Amygdala (tissue), 56 donors: ENCODE measurements at regions not wholly inside any gene's neighbourhood (a gene's known extent, or its start where the extent isn't known, plus 50 kb on each side); places are given as distances from the start of the nearest gene placed in this dataset.
"Not testable (repeated sequence)": the region's sequence is repeated elsewhere in the genome, so short reads cannot be mapped to it uniquely, and the experiment has no call there.

ENCODE experiments used
- DNase-seq, 56 donors: peaks; one replicate each; lab custom pipeline; 2025; lab: John Stamatoyannopoulos, UW

- peak in 48 of 56 donors; percentile 2 to 87 (median 34) for DNase-seq
Measured at GRCh38 chr11:128172046-128172878, 415.1 kb downstream of the ETS1 start.

GRCh38 chr11:128171506-128171905, 415.9 kb downstream of the ETS1 start:
- DNase-seq = no peak

GRCh38 chr11:128165572-128165971, 421.8 kb downstream of the ETS1 start:
- no peak for DNase-seq

- no peak for DNase-seq
Measured at GRCh38 chr11:128164080-128164741, 423.1 kb downstream of the ETS1 start.

- no peak for DNase-seq
Measured at GRCh38 chr11:128161994-128162393, 425.4 kb downstream of the ETS1 start.

- no peak for DNase-seq
Measured at GRCh38 chr11:128161436-128161835, 425.9 kb downstream of the ETS1 start.

- no peak for DNase-seq
Measured at GRCh38 chr11:128158860-128159259, 428.5 kb downstream of the ETS1 start.

GRCh38 chr11:128157423-128158298, 429.7 kb downstream of the ETS1 start:
- DNase-seq = peak in 14 of 56 donors; percentile 3 to 59 (median 14)

GRCh38 chr11:128156486-128156885, 430.9 kb downstream of the ETS1 start:
- DNase-seq = no peak

GRCh38 chr11:128155590-128155989, 431.8 kb downstream of the ETS1 start:
- DNase-seq = no peak

GRCh38 chr11:128153697-128154048, 433.7 kb downstream of the ETS1 start:
- no peak for DNase-seq

GRCh38 chr11:128152796-128153696, 434.3 kb downstream of the ETS1 start:
- no peak for DNase-seq

GRCh38 chr11:128151780-128152179, 435.6 kb downstream of the ETS1 start:
- DNase-seq = no peak

- DNase-seq = no peak
Measured at GRCh38 chr11:128151338-128151737, 436.0 kb downstream of the ETS1 start.

- no peak for DNase-seq
Measured at GRCh38 chr11:128148208-128148607, 439.1 kb downstream of the ETS1 start.

- no peak for DNase-seq
Measured at GRCh38 chr11:128146926-128147605, 440.3 kb downstream of the ETS1 start.

- DNase-seq = not testable (repeated sequence)
Measured at GRCh38 chr11:128140293-128140692, 447.1 kb downstream of the ETS1 start.

GRCh38 chr11:128135451-128135850, 451.9 kb downstream of the ETS1 start:
- no peak for DNase-seq

GRCh38 chr11:128133501-128133900, 453.9 kb downstream of the ETS1 start:
- no peak for DNase-seq
